BE2C (cell line): ENCODE measurements at regions not wholly inside any gene's neighbourhood (a gene's known extent, or its start where the extent isn't known, plus 50 kb on each side); places are given as distances from the start of the nearest gene placed in this dataset.

Experiments used
- DNase-seq: peaks from one replicate; pipeline ENCODE4 v3.0.0-alpha.2; 2020
- H3K27me3 ChIP-seq: fragments of 250-450 bp; sonication (Bioruptor Pico); 2 replicates; pipeline ENCODE4 v1.5.1; 2020; ENCODE audit warnings: mild to moderate bottlenecking
- H3K36me3 ChIP-seq: fragments of 250-450 bp; sonication (Bioruptor Pico); 2 replicates; pipeline ENCODE4 v1.5.1; 2020; ENCODE audit warnings: mild to moderate bottlenecking
- H3K4me1 ChIP-seq: fragments of 250-450 bp; sonication (Bioruptor Pico); 2 replicates; pipeline ENCODE4 v1.5.1; 2020
- H3K4me3 ChIP-seq: 2 replicates; pipeline ENCODE4 v1.5.1; 2011; ENCODE audit warnings: low read depth, low read length
- H3K9me3 ChIP-seq: fragments of 250-450 bp; sonication (Bioruptor Pico); 2 replicates; pipeline ENCODE4 v1.5.1; 2020
- CTCF ChIP-seq: IDR thresholded peaks from 2 replicates; pipeline ENCODE4 v1.5.1; 2012; ENCODE audit warnings: mild to moderate bottlenecking, low read depth, low read length

- no peak for TF ChIP-seq CTCF
- Histone ChIP-seq H3K27me3 (no peaks in the 10 kb centered on the region), H3K9me3 (no peaks in the 10 kb centered on the region), H3K36me3 (no peaks in the 10 kb centered on the region), H3K4me1 (no peaks in the 10 kb centered on the region), H3K4me3 (no peak overlapping the region)
- DNase-seq: no peak
Measured at GRCh38 chr18:7383002-7383980, 152.4 kb downstream of the LRRC30 start.

- TF ChIP-seq CTCF: no peak
- H3K4me1 ChIP-seq: no peaks in the 10 kb centered on the region
- H3K9me3 ChIP-seq: no peaks in the 10 kb centered on the region
- no peak for DNase-seq
- H3K4me3 ChIP-seq: no peak overlapping the region
- H3K36me3 ChIP-seq: no peaks in the 10 kb centered on the region
- no peaks in the 10 kb centered on the region for H3K27me3 ChIP-seq
Measured at GRCh38 chr18:7388741-7389140, 157.9 kb downstream of the LRRC30 start.

- no peak for TF ChIP-seq CTCF
- Histone ChIP-seq H3K9me3 (no peaks in the 10 kb centered on the region), H3K36me3 (no peaks in the 10 kb centered on the region), H3K4me1 (no peaks in the 10 kb centered on the region), H3K4me3 (no peak overlapping the region), H3K27me3 (no peaks in the 10 kb centered on the region)
- DNase-seq: no peak
Measured at GRCh38 chr18:7390731-7391492, 160.0 kb downstream of the LRRC30 start.

GRCh38 chr18:7393080-7393479, 162.2 kb downstream of the LRRC30 start:
- no peaks in the 10 kb centered on the region for H3K4me1 ChIP-seq
- H3K36me3 ChIP-seq: no peaks in the 10 kb centered on the region
- no peaks in the 10 kb centered on the region for H3K9me3 ChIP-seq
- H3K27me3 ChIP-seq: no peaks in the 10 kb centered on the region
- no peak for TF ChIP-seq CTCF
- DNase-seq: no peak
- no peak overlapping the region for H3K4me3 ChIP-seq

GRCh38 chr18:7394050-7394659, 163.3 kb downstream of the LRRC30 start:
- Histone ChIP-seq H3K4me3 (no peak overlapping the region), H3K36me3 (no peaks in the 10 kb centered on the region), H3K27me3 (no peaks in the 10 kb centered on the region), H3K4me1 (no peaks in the 10 kb centered on the region), H3K9me3 (no peaks in the 10 kb centered on the region)
- DNase-seq: no peak
- no peak for TF ChIP-seq CTCF
